SK-N-SH (cell line): ENCODE measurements at regions not wholly inside any gene's neighbourhood (a gene's known extent, or its start where the extent isn't known, plus 50 kb on each side); places are given as distances from the start of the nearest gene placed in this dataset.

Experiments
- CTCF ChIA-PET: fragments of 300-600, 350-600 bp; formaldehyde crosslinking; extraction: SDS; loops from one replicate; lab custom pipeline; 2021; lab: Yijun Ruan, JAX
- POLR2A ChIA-PET: fragments of 350-600 bp; sonication (Branson Sonifier 250); formaldehyde crosslinking; extraction: SDS; loops from one replicate; lab custom pipeline; 2020; ENCODE audit warnings: antibody characterized with exemption, inconsistent platforms; lab: Yijun Ruan, JAX
- DNase-seq: peaks from one replicate; pipeline ENCODE4 v3.0.0; 2012
- H2AFZ ChIP-seq: fragments of 200-600 bp; sonication (generic); 2 replicates; pipeline ENCODE4 v1.8.1; 2016; ENCODE audit warnings: antibody characterized with exemption, mild to moderate bottlenecking, low read depth
- H3F3A ChIP-seq: fragments of 200-600 bp; sonication (generic); replicated peaks from 2 replicates; pipeline ENCODE3; 2016; ENCODE audit warnings: antibody characterized with exemption, mild to moderate bottlenecking; ENCODE audit not compliant: insufficient read depth
- H3K27ac ChIP-seq, 2 experiments: fragments of 200-500 bp in 1 of 2; fragments of 200-600 bp in 1 of 2; sonication (Bioruptor generic) in 1 of 2; sonication (generic), shearing (Covaris generic) in 1 of 2; 2 replicates each; pipeline versions ENCODE4 v1.5.1 to v1.6.1; 2014 to 2016; ENCODE audit warnings: low read depth in 2 of 2, inconsistent platforms in 1 of 2, low read length in 1 of 2, mild to moderate bottlenecking in 1 of 2, mixed read lengths in 1 of 2
- H3K27me3 ChIP-seq: fragments of 200-600 bp; sonication (generic), shearing (Covaris generic); 2 replicates; pipeline ENCODE4 v1.6.1; 2016; ENCODE audit warnings: mixed run types; ENCODE audit not compliant: insufficient read depth
- H3K36me3 ChIP-seq, 2 experiments: fragments of 200-500 bp in 1 of 2; fragments of 200-600 bp in 1 of 2; sonication (Bioruptor generic) in 1 of 2; sonication (generic) in 1 of 2; replicated peaks in 1 of 2; 2 replicates each; pipeline versions ENCODE3 to v1.5.1; 2014 to 2016; ENCODE audit warnings: low read length in 1 of 2, mild to moderate bottlenecking in 1 of 2; ENCODE audit not compliant: insufficient read depth in 2 of 2, control insufficient read depth in 1 of 2
- H3K4me1 ChIP-seq, 2 experiments: fragments of 200-500 bp in 1 of 2; fragments of 200-600 bp in 1 of 2; sonication (Bioruptor generic) in 1 of 2; sonication (generic), shearing (Covaris generic) in 1 of 2; 2 replicates each; pipeline versions ENCODE4 v1.5.1 to v1.6.1; 2014 to 2016; ENCODE audit warnings: low read depth in 1 of 2, low read length in 1 of 2, mixed run types in 1 of 2; ENCODE audit not compliant: insufficient read depth in 2 of 2, control insufficient read depth in 1 of 2
- H3K4me2 ChIP-seq: fragments of 200-600 bp; sonication (generic), shearing (Covaris generic); 2 replicates; pipeline ENCODE4 v1.6.1; 2017; ENCODE audit warnings: mixed run types
- H3K4me3 ChIP-seq, 2 experiments: fragments of 200-500 bp in 1 of 2; fragments of 200-600 bp in 1 of 2; sonication (Bioruptor generic) in 1 of 2; sonication (generic), shearing (Covaris generic) in 1 of 2; 2 replicates each; pipeline versions ENCODE4 v1.5.1 to v1.8.1; 2014 to 2016; ENCODE audit warnings: low read depth in 2 of 2, inconsistent platforms in 1 of 2, low read length in 1 of 2, mild to moderate bottlenecking in 1 of 2, mixed read lengths in 1 of 2, moderate library complexity in 1 of 2
- H3K79me2 ChIP-seq: fragments of 200-600 bp; sonication (generic); 2 replicates; pipeline ENCODE4 v1.8.1; 2017; ENCODE audit warnings: mild to moderate bottlenecking; ENCODE audit not compliant: insufficient read depth
- H3K9ac ChIP-seq: fragments of 200-600 bp; sonication (generic); 2 replicates; pipeline ENCODE4 v1.6.1; 2017; ENCODE audit warnings: mixed run types
- H3K9me2 ChIP-seq: fragments of 200-600 bp; sonication (generic); 2 replicates; pipeline ENCODE4 v1.6.1; 2017; ENCODE audit warnings: mixed run types
- H3K9me3 ChIP-seq: fragments of 200-600 bp; sonication (generic); 2 replicates; pipeline ENCODE4 v1.6.1; 2017; ENCODE audit warnings: mixed run types, mild to moderate bottlenecking, moderate library complexity
- H4K20me1 ChIP-seq: fragments of 200-600 bp; sonication (generic); 2 replicates; pipeline ENCODE4 v1.6.1; 2017; ENCODE audit warnings: mild to moderate bottlenecking, mixed run types; ENCODE audit not compliant: insufficient read depth
- CHD2 ChIP-seq: fragments of 150-350 bp; IDR thresholded peaks from 2 replicates; pipeline ENCODE4 v1.6.1; 2018; ENCODE audit warnings: low read length; ENCODE audit not compliant: partially characterized antibody
- FOSL2 ChIP-seq: IDR thresholded peaks from 2 replicates; pipeline ENCODE4 v1.4.0; 2012; ENCODE audit warnings: low read depth, mild to moderate bottlenecking, moderate library complexity, borderline replicate concordance
- FOXM1 ChIP-seq: IDR thresholded peaks from 2 replicates; pipeline ENCODE4 v1.4.0; 2012; ENCODE audit warnings: low read depth, mild to moderate bottlenecking
- JUND ChIP-seq: IDR thresholded peaks from 2 replicates; pipeline ENCODE4 v1.4.0; 2012
- MAX ChIP-seq: IDR thresholded peaks from 2 replicates; pipeline ENCODE4 v1.4.0; 2012; ENCODE audit warnings: low read depth
- MEF2A ChIP-seq: IDR thresholded peaks from 2 replicates; pipeline ENCODE4 v1.4.0; 2012; ENCODE audit warnings: low read depth, borderline replicate concordance
- NFIC ChIP-seq: IDR thresholded peaks from 2 replicates; pipeline ENCODE4 v1.4.0; 2012; ENCODE audit warnings: borderline replicate concordance
- NRF1 ChIP-seq: IDR thresholded peaks from 2 replicates; pipeline ENCODE4 v1.6.1; 2012; ENCODE audit warnings: low read depth, mild to moderate bottlenecking, low read length
- PBX3 ChIP-seq: IDR thresholded peaks from 2 replicates; pipeline ENCODE4; 2012
- RAD21 ChIP-seq: IDR thresholded peaks from 2 replicates; pipeline ENCODE4 v1.6.1; 2012; ENCODE audit warnings: mild to moderate bottlenecking, low read length
- RCOR1 ChIP-seq: fragments of 150-350 bp; IDR thresholded peaks from 2 replicates; pipeline ENCODE4 v1.6.1; 2017; ENCODE audit warnings: antibody characterized with exemption, low read length
- RFX5 ChIP-seq: IDR thresholded peaks from 2 replicates; pipeline ENCODE4 v1.6.1; 2012; ENCODE audit warnings: mild to moderate bottlenecking, improper control_type of control experiment, low read length
- RXRA ChIP-seq: IDR thresholded peaks from 2 replicates; pipeline ENCODE4 v1.4.0; 2012; ENCODE audit warnings: low read depth, mild to moderate bottlenecking, borderline replicate concordance
- SMC3 ChIP-seq: IDR thresholded peaks from 2 replicates; pipeline ENCODE4 v1.6.1; 2012; ENCODE audit warnings: low read depth, low read length, improper control_type of control experiment
- TAF1 ChIP-seq: IDR thresholded peaks from 2 replicates; pipeline ENCODE4 v1.6.1; 2012; ENCODE audit warnings: low read depth, mild to moderate bottlenecking, low read length, moderate library complexity, borderline replicate concordance
- TCF12 ChIP-seq: IDR thresholded peaks from 2 replicates; pipeline ENCODE4 v1.4.0; 2012
- TEAD4 ChIP-seq: IDR thresholded peaks from 2 replicates; pipeline ENCODE4 v1.4.0; 2012; ENCODE audit warnings: mild to moderate bottlenecking, borderline replicate concordance; ENCODE audit not compliant: insufficient read depth
- YY1 ChIP-seq: IDR thresholded peaks from 2 replicates; pipeline ENCODE4 v1.4.0; 2012; ENCODE audit warnings: low read depth, mild to moderate bottlenecking
- WGBS: methylation state at CpG from one replicate; pipeline ENCODE4 v1.1.6; 2017; ENCODE audit warnings: low lambda C conversion rate; 5-methylcytosine and 5-hydroxymethylcytosine counted together
- TF ChIP-seq, protein P1 (sequence below): fragments of 150-350 bp; IDR thresholded peaks from 2 replicates; pipeline ENCODE4 v1.6.1; 2016; ENCODE audit warnings: mild to moderate bottlenecking, low read depth, low read length
- TF ChIP-seq, protein P2 (sequence below): fragments of 200-600 bp; sonication (generic); IDR thresholded peaks from 2 replicates; pipeline ENCODE4 v1.6.1; 2017; ENCODE audit warnings: antibody characterized with exemption, mild to moderate bottlenecking, moderate library complexity
- TF ChIP-seq, protein P3 (sequence below): IDR thresholded peaks from 2 replicates; pipeline ENCODE4 v1.4.0; 2012; ENCODE audit warnings: low read depth, borderline replicate concordance

GRCh38 chr14:36429692-36430091 is 90.3 kb downstream of the NKX2-1 start (continued):
- TF ChIP-seq CHD2 (no peak), YY1 (no peak), RCOR1 (no peak), RXRA (no peak), MEF2A (no peak), FOSL2 (no peak)

GRCh38 chr14:36428350-36428749 is 91.7 kb downstream of the NKX2-1 start:
- DNase-seq = no peak
- Histone ChIP-seq H3K79me2 (no peaks in the 10 kb centered on the region), H3K27me3 (no peaks in the 10 kb centered on the region), H4K20me1 (no peaks in the 10 kb centered on the region), H3F3A (no peaks in the 10 kb centered on the region), H3K27ac (no peak overlapping the region), H3K4me3 (no peak overlapping the region), H3K9me2 (no peaks in the 10 kb centered on the region), H3K9me3 (no peaks in the 10 kb centered on the region), H3K4me1 (no peaks in the 10 kb centered on the region), H3K4me2 (no peak overlapping the region), H3K36me3 (no peaks in the 10 kb centered on the region), H2AFZ (no peak overlapping the region), H3K9ac (no peak overlapping the region)
- 2% methylated on average over 6 of the region's 6 CpGs for WGBS
- no peak for TF ChIP-seq TCF12
- TF ChIP-seq, protein P1, sequence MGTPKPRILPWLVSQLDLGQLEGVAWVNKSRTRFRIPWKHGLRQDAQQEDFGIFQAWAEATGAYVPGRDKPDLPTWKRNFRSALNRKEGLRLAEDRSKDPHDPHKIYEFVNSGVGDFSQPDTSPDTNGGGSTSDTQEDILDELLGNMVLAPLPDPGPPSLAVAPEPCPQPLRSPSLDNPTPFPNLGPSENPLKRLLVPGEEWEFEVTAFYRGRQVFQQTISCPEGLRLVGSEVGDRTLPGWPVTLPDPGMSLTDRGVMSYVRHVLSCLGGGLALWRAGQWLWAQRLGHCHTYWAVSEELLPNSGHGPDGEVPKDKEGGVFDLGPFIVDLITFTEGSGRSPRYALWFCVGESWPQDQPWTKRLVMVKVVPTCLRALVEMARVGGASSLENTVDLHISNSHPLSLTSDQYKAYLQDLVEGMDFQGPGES = no peak
- TF ChIP-seq SMC3 = no peak
- TF ChIP-seq MEF2A = no peak
- TF ChIP-seq MAX = no peak
- ChIA-PET POLR2A (no interaction called here), CTCF (no interaction called here)

GRCh38 chr14:36426836-36427235 is 93.2 kb downstream of the NKX2-1 start:
- no peaks in the 10 kb centered on the region for H3K79me2 ChIP-seq
- ChIA-PET POLR2A (no interaction called here), CTCF (interaction anchor here (0.6 kb wide), 1 partner anchor 20 kb away, joined by 3 read pairs; no protein-coding TSS in a partner anchor)
- H3K27ac ChIP-seq = no peak overlapping the region
- H3K4me1 ChIP-seq = no peaks in the 10 kb centered on the region
- WGBS = 3% methylated on average over 1 of the region's 1 CpG
- no peak overlapping the region for H3K4me2 ChIP-seq
- no peaks in the 10 kb centered on the region for H4K20me1 ChIP-seq
- H3K27me3 ChIP-seq = no peaks in the 10 kb centered on the region
- no peaks in the 10 kb centered on the region for H3K36me3 ChIP-seq
- no peaks in the 10 kb centered on the region for H3F3A ChIP-seq
- H2AFZ ChIP-seq = no peak overlapping the region
- no peaks in the 10 kb centered on the region for H3K9me2 ChIP-seq
- no peak overlapping the region for H3K4me3 ChIP-seq
- no peak overlapping the region for H3K9ac ChIP-seq
- no peaks in the 10 kb centered on the region for H3K9me3 ChIP-seq
- DNase-seq = no peak
- TF ChIP-seq TCF12 (no peak), NRF1 (no peak), NFIC (no peak), RAD21 (no peak), MEF2A (no peak), JUND (no peak), RFX5 (no peak), TEAD4 (no peak), TAF1 (no peak), MAX (no peak), FOXM1 (no peak), PBX3 (no peak)
- TF ChIP-seq, protein P2, sequence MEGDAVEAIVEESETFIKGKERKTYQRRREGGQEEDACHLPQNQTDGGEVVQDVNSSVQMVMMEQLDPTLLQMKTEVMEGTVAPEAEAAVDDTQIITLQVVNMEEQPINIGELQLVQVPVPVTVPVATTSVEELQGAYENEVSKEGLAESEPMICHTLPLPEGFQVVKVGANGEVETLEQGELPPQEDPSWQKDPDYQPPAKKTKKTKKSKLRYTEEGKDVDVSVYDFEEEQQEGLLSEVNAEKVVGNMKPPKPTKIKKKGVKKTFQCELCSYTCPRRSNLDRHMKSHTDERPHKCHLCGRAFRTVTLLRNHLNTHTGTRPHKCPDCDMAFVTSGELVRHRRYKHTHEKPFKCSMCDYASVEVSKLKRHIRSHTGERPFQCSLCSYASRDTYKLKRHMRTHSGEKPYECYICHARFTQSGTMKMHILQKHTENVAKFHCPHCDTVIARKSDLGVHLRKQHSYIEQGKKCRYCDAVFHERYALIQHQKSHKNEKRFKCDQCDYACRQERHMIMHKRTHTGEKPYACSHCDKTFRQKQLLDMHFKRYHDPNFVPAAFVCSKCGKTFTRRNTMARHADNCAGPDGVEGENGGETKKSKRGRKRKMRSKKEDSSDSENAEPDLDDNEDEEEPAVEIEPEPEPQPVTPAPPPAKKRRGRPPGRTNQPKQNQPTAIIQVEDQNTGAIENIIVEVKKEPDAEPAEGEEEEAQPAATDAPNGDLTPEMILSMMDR = no peak
- TF ChIP-seq, protein P3, sequence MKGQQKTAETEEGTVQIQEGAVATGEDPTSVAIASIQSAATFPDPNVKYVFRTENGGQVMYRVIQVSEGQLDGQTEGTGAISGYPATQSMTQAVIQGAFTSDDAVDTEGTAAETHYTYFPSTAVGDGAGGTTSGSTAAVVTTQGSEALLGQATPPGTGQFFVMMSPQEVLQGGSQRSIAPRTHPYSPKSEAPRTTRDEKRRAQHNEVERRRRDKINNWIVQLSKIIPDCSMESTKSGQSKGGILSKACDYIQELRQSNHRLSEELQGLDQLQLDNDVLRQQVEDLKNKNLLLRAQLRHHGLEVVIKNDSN = no peak
